ENCODE measurements at regions not wholly inside any gene's neighbourhood (a gene's known extent, or its start where the extent isn't known, plus 50 kb on each side); places are given as distances from the start of the nearest gene placed in this dataset.

- DNase-seq (ENCODE audit: low read depth) = no peak
- in situ Hi-C loops (cut with HindIII; ENCODE audit: low sequenced_read_pairs) = no loop called here
- no peak for TF ChIP-seq CTCF (IDR thresholded peaks at IDR 0.05; ENCODE audit: low read depth, low read length, missing control alignments)
- H3K4me3 ChIP-seq (ENCODE audit: low read depth, low read length) = no peak overlapping the region
Observed at GRCh38 chr5:61966997-61967396, 339.0 kb upstream of the KIF2A start.

DNA sequence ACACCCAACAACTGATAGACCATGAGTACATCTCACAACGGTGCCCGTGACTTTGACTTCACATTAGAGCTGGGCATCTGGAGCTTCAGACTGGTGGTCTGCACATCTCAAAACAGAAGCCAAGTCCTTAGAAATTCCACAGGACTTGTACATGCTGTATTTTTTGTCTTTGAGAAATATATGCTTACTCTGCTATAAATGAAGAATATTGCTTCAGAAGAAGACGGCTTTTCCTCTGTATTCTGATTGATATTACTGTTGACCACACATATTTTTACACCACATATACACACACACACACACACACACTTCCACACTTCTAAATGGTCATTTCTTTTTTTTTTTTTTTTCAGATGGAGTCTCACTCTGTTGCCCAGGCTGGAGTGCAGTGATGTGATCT, 338.3 kb upstream of the KIF2A start:
- TF ChIP-seq CTCF (IDR thresholded peaks at IDR 0.05; ENCODE audit: low read depth, low read length, missing control alignments) = no peak
- DNase-seq (ENCODE audit: low read depth) = no peak
- no peak overlapping the region for H3K4me3 ChIP-seq (ENCODE audit: low read depth, low read length)
- in situ Hi-C loops (cut with HindIII; ENCODE audit: low sequenced_read_pairs) = no loop called here

DNA sequence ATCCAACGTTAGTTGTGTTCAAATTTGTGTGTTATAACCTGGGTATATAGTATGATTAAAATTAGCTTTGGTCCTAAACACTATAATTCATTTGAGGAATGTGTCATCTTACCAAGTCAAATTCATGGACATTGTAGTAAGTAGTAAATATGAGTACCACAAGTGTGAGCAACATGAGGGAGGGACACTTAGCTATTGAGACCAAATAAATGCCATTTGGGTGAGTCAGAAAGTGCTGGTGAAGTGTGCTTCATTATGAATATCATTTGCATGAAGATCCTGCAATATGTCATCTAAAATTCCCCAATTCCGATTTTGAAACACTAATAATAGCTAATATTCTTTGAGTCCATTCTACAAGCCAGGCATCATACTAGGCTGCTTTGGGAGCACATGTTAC, 336.7 kb upstream of the KIF2A start:
- in situ Hi-C loops (cut with HindIII; ENCODE audit: low sequenced_read_pairs) = no loop called here
- TF ChIP-seq CTCF (IDR thresholded peaks at IDR 0.05; ENCODE audit: low read depth, low read length, missing control alignments) = no peak
- DNase-seq (ENCODE audit: low read depth) = no peak

DNA sequence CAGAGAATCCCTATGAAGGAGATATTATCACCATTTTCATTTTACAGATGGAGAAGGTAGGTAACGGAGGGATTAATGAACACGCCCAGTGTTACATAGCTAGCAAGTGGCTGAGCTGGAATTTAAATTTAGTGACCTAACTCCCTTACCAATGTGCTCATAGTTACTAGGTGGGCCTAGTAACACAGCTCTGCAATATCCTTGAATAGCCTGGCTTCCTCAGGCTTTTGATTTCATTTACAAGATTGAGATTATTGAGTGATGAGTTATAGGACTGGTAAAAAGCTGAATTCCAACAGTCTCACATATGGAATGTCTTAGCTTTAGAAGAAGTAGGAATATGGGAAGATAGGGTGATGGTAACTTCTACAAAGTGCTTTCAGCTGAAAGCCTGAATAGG, 336.3 kb upstream of the KIF2A start:
- TF ChIP-seq CTCF (IDR thresholded peaks at IDR 0.05; ENCODE audit: low read depth, low read length, missing control alignments) = no peak
- DNase-seq (ENCODE audit: low read depth) = no peak
- in situ Hi-C loops (cut with HindIII; ENCODE audit: low sequenced_read_pairs) = no loop called here
- no peak overlapping the region for H3K4me3 ChIP-seq (ENCODE audit: low read depth, low read length)

More for the DNA sequence above, 336.7 kb upstream of the KIF2A start:
- no peak overlapping the region for H3K4me3 ChIP-seq (ENCODE audit: low read depth, low read length)

- H3K4me3 ChIP-seq (ENCODE audit: low read depth, low read length) = no peak overlapping the region
- in situ Hi-C loops (cut with HindIII; ENCODE audit: low sequenced_read_pairs) = no loop called here
- no peak for DNase-seq (ENCODE audit: low read depth)
- TF ChIP-seq CTCF (IDR thresholded peaks at IDR 0.05; ENCODE audit: low read depth, low read length, missing control alignments) = no peak
Observed at GRCh38 chr5:61970218-61970617, 335.8 kb upstream of the KIF2A start.

GRCh38 chr5:61974680-61975079, 331.3 kb upstream of the KIF2A start:
- H3K4me3 ChIP-seq (ENCODE audit: low read depth, low read length) = no peak overlapping the region
- in situ Hi-C loops (cut with HindIII; ENCODE audit: low sequenced_read_pairs) = no loop called here
- TF ChIP-seq CTCF (IDR thresholded peaks at IDR 0.05; ENCODE audit: low read depth, low read length, missing control alignments) = no peak
- no peak for DNase-seq (ENCODE audit: low read depth)

DNA sequence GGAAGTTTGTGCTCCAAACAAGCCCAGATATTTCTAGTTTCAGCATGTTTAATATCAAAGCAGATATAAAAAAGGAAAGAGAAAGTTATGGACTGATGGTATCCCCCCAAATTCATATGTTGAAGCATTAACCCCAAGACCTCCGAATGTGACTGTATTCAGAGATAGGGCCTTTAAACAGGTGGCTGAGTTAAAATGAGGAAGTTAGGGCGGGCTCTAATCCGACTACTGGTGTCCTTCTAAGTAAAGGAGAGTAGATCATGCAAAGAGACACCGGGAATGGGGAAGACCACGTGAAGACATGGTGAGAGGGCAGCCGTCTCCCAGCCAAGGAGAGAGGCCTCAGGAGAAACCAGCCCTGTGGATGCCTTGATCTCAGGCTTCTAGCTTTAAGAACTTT, 324.1 kb upstream of the KIF2A start:
- TF ChIP-seq CTCF (IDR thresholded peaks at IDR 0.05; ENCODE audit: low read depth, low read length, missing control alignments) = no peak
- in situ Hi-C loops (cut with HindIII; ENCODE audit: low sequenced_read_pairs) = no loop called here
- no peak overlapping the region for H3K4me3 ChIP-seq (ENCODE audit: low read depth, low read length)
- DNase-seq (ENCODE audit: low read depth) = no peak
